ENCODE measurements at regions not wholly inside any gene's neighbourhood (a gene's known extent, or its start where the extent isn't known, plus 50 kb on each side); places are given as distances from the start of the nearest gene placed in this dataset.

GRCh38 chr9:89941875-89942274 is 337.1 kb downstream of the GADD45G start:
- Histone ChIP-seq H3K9me2 (ENCODE audit: insufficient read depth, low read length) (no peaks in the 10 kb centered on the region), H3K4me2 (ENCODE audit: low read length) (no peak overlapping the region), H3K9me3 (ENCODE audit: low read length) (no peaks in the 10 kb centered on the region), H3K79me2 (replicated peaks; ENCODE audit: insufficient read depth, low read length) (no peaks in the 10 kb centered on the region), H3K27ac (ENCODE audit: low read length) (peak overlapping the region; percentile 2), H4K20me1 (ENCODE audit: insufficient read depth) (no peaks in the 10 kb centered on the region), H3K36me3 (ENCODE audit: insufficient read depth, low read length) (no peaks in the 10 kb centered on the region), H3K4me3 (ENCODE audit: low read length) (no peak overlapping the region), H3K27me3 (ENCODE audit: insufficient read depth, low read depth, low read length) (no peaks in the 10 kb centered on the region), H3K9ac (ENCODE audit: low read length) (no peak overlapping the region), H2AFZ (ENCODE audit: low read depth, low read length) (no peak overlapping the region), H3F3A (ENCODE audit: insufficient read depth, low read length, poor library complexity, severe bottlenecking) (no peaks in the 10 kb centered on the region)
- no peak for TF ChIP-seq RAD21 (conservative IDR thresholded peaks at IDR 0.05)
- no peak for TF ChIP-seq SMC3 (conservative IDR thresholded peaks at IDR 0.05; ENCODE audit: poor library complexity)
- TF ChIP-seq POLR2AphosphoS5 (IDR thresholded peaks at IDR 0.05) = peak; percentile 45
- TF ChIP-seq, protein P1, sequence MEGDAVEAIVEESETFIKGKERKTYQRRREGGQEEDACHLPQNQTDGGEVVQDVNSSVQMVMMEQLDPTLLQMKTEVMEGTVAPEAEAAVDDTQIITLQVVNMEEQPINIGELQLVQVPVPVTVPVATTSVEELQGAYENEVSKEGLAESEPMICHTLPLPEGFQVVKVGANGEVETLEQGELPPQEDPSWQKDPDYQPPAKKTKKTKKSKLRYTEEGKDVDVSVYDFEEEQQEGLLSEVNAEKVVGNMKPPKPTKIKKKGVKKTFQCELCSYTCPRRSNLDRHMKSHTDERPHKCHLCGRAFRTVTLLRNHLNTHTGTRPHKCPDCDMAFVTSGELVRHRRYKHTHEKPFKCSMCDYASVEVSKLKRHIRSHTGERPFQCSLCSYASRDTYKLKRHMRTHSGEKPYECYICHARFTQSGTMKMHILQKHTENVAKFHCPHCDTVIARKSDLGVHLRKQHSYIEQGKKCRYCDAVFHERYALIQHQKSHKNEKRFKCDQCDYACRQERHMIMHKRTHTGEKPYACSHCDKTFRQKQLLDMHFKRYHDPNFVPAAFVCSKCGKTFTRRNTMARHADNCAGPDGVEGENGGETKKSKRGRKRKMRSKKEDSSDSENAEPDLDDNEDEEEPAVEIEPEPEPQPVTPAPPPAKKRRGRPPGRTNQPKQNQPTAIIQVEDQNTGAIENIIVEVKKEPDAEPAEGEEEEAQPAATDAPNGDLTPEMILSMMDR (IDR thresholded peaks at IDR 0.05; ENCODE audit: poor library complexity, severe bottlenecking) = no peak

- no peaks in the 10 kb centered on the region for H3K36me3 ChIP-seq (ENCODE audit: insufficient read depth, low read length)
- H3K4me2 ChIP-seq (ENCODE audit: low read length) = no peak overlapping the region
- H3K4me3 ChIP-seq (ENCODE audit: low read length) = no peak overlapping the region
- no peak overlapping the region for H3K9ac ChIP-seq (ENCODE audit: low read length)
- no peaks in the 10 kb centered on the region for H3K79me2 ChIP-seq (replicated peaks; ENCODE audit: insufficient read depth, low read length)
- TF ChIP-seq EP300 (conservative IDR thresholded peaks at IDR 0.05; ENCODE audit: poor library complexity, severe bottlenecking) = no peak
- TF ChIP-seq REST (IDR thresholded peaks at IDR 0.05; ENCODE audit: borderline replicate concordance) = no peak
- TF ChIP-seq SMC3 (conservative IDR thresholded peaks at IDR 0.05; ENCODE audit: poor library complexity) = no peak
- TF ChIP-seq RAD21 (conservative IDR thresholded peaks at IDR 0.05) = no peak
- TF ChIP-seq EZH2 (IDR thresholded peaks at IDR 0.05; ENCODE audit: borderline replicate concordance, insufficient read depth, low read length, poor library complexity, severe bottlenecking) = no peak
- TF ChIP-seq POLR2AphosphoS5 (IDR thresholded peaks at IDR 0.05) = no peak
- no peak for TF ChIP-seq MXI1 (conservative IDR thresholded peaks at IDR 0.05; ENCODE audit: poor library complexity, severe bottlenecking)
- TF ChIP-seq, protein P1 (IDR thresholded peaks at IDR 0.05; ENCODE audit: poor library complexity, severe bottlenecking) = no peak
- TF ChIP-seq TAF1 (IDR thresholded peaks at IDR 0.05; ENCODE audit: low read depth) = no peak
- H3K9me2 ChIP-seq (ENCODE audit: insufficient read depth, low read length) = no peaks in the 10 kb centered on the region
- no peaks in the 10 kb centered on the region for H3K27me3 ChIP-seq (ENCODE audit: insufficient read depth, low read depth, low read length)
- no peak overlapping the region for H2AFZ ChIP-seq (ENCODE audit: low read depth, low read length)
- no peaks in the 10 kb centered on the region for H4K20me1 ChIP-seq (ENCODE audit: insufficient read depth)
- H3K27ac ChIP-seq (ENCODE audit: low read length) = no peak overlapping the region
- no peaks in the 10 kb centered on the region for H3F3A ChIP-seq (ENCODE audit: insufficient read depth, low read length, poor library complexity, severe bottlenecking)
- H3K9me3 ChIP-seq (ENCODE audit: low read length) = no peaks in the 10 kb centered on the region
Measured at GRCh38 chr9:89942643-89943042, 337.8 kb downstream of the GADD45G start.
